Neural cell (in vitro differentiated cells): ENCODE measurements at regions not wholly inside any gene's neighbourhood (a gene's known extent, or its start where the extent isn't known, plus 50 kb on each side); places are given as distances from the start of the nearest gene placed in this dataset.

Experiments
- CTCF ChIP-seq: fragments of 450-650 bp; IDR thresholded peaks from 2 replicates; pipeline ENCODE4 v1.5.1; 2014; ENCODE audit warnings: antibody characterized with exemption, mild to moderate bottlenecking, moderate library complexity; ENCODE audit not compliant: poor library complexity, severe bottlenecking
- EP300 ChIP-seq: fragments of 450-650 bp; conservative IDR thresholded peaks from 2 replicates; pipeline ENCODE4 v1.6.1; 2014; ENCODE audit warnings: antibody characterized with exemption, mild to moderate bottlenecking, moderate library complexity; ENCODE audit not compliant: poor library complexity, severe bottlenecking
- EZH2 ChIP-seq: fragments of 200-600, 300-800 bp; shearing (Covaris generic), sonication (generic); IDR thresholded peaks from 2 replicates; pipeline ENCODE4 v1.6.1; 2014; ENCODE audit warnings: antibody characterized with exemption, low read length, borderline replicate concordance, mild to moderate bottlenecking; ENCODE audit not compliant: insufficient read depth, poor library complexity, severe bottlenecking

GRCh38 chr9:33660772-33661171 lies 134.6 kb upstream of the PRSS3 start:
- TF ChIP-seq CTCF (no peak), EP300 (no peak), EZH2 (no peak)
